Neural progenitor cell (in vitro differentiated cells): ENCODE measurements at regions not wholly inside any gene's neighbourhood (a gene's known extent, or its start where the extent isn't known, plus 50 kb on each side); places are given as distances from the start of the nearest gene placed in this dataset.

ENCODE experiments used
- DNase-seq: peaks from one replicate; pipeline ENCODE4 v3.0.0-alpha.2; 2016; ENCODE audit warnings: low spot score
- H2AFZ ChIP-seq: fragments of 200-600 bp; sonication (generic); replicated peaks from 2 replicates; pipeline ENCODE4 v1.6.1; 2016; ENCODE audit warnings: antibody characterized with exemption
- H3F3A ChIP-seq: fragments of 200-600 bp; sonication (generic); 2 replicates; pipeline ENCODE4 v1.6.1; 2016; ENCODE audit warnings: antibody characterized with exemption, low read depth
- H3K27ac ChIP-seq: fragments of 200-600 bp; sonication (generic); 2 replicates; pipeline ENCODE4 v1.5.1; 2016; ENCODE audit warnings: mild to moderate bottlenecking
- H3K27me3 ChIP-seq: fragments of 200-600 bp; sonication (generic); 2 replicates; pipeline ENCODE4 v1.6.1; 2016; ENCODE audit warnings: mild to moderate bottlenecking, moderate library complexity
- H3K36me3 ChIP-seq: fragments of 200-600 bp; sonication (generic); 2 replicates; pipeline ENCODE4 v1.5.1; 2016
- H3K4me1 ChIP-seq: fragments of 200-600 bp; sonication (generic); 2 replicates; pipeline ENCODE4 v1.6.1; 2016; ENCODE audit warnings: mixed run types
- H3K4me2 ChIP-seq: fragments of 200-600 bp; sonication (generic); 2 replicates; pipeline ENCODE4 v1.6.1; 2016
- H3K4me3 ChIP-seq: fragments of 200-600 bp; sonication (generic); 2 replicates; pipeline ENCODE4 v1.5.1; 2016
- H3K79me2 ChIP-seq: fragments of 200-600 bp; sonication (generic); 2 replicates; pipeline ENCODE4 v1.6.1; 2016; ENCODE audit warnings: low read depth
- H3K9ac ChIP-seq: fragments of 200-600 bp; sonication (generic); 2 replicates; pipeline ENCODE4 v1.6.1; 2016
- H3K9me3 ChIP-seq: fragments of 200-600 bp; sonication (generic); 2 replicates; pipeline ENCODE4 v1.5.1; 2016; ENCODE audit warnings: low read depth
- H4K20me1 ChIP-seq: fragments of 200-600 bp; sonication (generic); 2 replicates; pipeline ENCODE4 v1.6.1; 2016; ENCODE audit warnings: low read depth
- H3K27ac Mint-ChIP-seq: 3 replicates; pipeline ENCODE4 v1.8.0; 2021; ENCODE audit warnings: mixed read lengths
- H3K27me3 Mint-ChIP-seq: 2 replicates; pipeline ENCODE4 v1.8.0; 2022; ENCODE audit warnings: low read depth, mild to moderate bottlenecking, inconsistent platforms, moderate library complexity, mixed read lengths; ENCODE audit not compliant: insufficient read depth
- H3K36me3 Mint-ChIP-seq: 3 replicates; pipeline ENCODE4 v1.8.0; 2021; ENCODE audit warnings: mixed read lengths
- H3K4me1 Mint-ChIP-seq: 3 replicates; pipeline ENCODE4 v1.8.0; 2021; ENCODE audit warnings: mixed read lengths
- H3K4me3 Mint-ChIP-seq: 3 replicates; pipeline ENCODE4 v1.8.0; 2021; ENCODE audit warnings: mild to moderate bottlenecking, moderate library complexity, mixed read lengths
- H3K9me3 Mint-ChIP-seq: 3 replicates; pipeline ENCODE4 v1.8.0; 2020; ENCODE audit warnings: mixed read lengths
- EZH2 ChIP-seq: fragments of 200-600 bp; sonication (generic); IDR thresholded peaks from 2 replicates; pipeline ENCODE4 v1.6.1; 2017; ENCODE audit warnings: antibody characterized with exemption, mild to moderate bottlenecking, moderate library complexity
- EZH2phosphoT487 ChIP-seq: fragments of 200-600 bp; sonication (generic); IDR thresholded peaks from 2 replicates; pipeline ENCODE4 v1.6.1; 2017; ENCODE audit warnings: antibody characterized with exemption
- TF ChIP-seq, protein P1 (sequence below): fragments of 200-600 bp; sonication (generic); IDR thresholded peaks from 2 replicates; pipeline ENCODE4 v1.5.1; 2017; ENCODE audit warnings: antibody characterized with exemption, mild to moderate bottlenecking

DNA sequence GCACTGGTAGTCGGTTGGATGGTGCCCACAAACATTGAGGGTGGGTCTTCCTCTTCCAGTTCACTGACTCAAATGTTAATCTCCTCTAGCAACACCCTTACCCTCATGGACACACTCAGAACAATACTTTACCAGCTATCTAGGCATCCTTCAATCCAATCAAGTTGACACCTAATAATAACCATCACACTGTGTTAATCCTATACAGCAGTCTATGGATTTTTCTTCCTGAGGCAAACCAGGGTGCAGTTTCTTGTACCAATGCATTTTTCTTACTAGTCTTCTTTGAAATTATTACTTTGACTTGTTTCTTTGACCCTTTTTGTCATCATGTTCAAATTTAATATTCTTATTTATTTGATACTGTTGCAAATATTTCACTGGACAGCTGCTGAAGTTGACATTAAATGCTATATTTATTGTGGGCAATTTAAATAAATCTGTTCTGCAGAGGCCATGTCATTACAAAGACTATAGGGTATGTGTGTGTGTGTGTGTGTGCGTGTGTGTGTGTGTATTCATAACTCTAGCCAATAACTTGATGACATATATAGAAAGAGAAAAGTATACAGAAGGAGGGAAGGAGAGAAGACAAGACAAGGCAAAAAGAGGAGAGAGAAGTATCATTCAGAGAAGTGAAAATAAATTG lies 884.8 kb upstream of the NEGR1 start:
- peaks cover 2% of the 10 kb centered on the region for H3K4me1 Mint-ChIP-seq
- H3K36me3 Mint-ChIP-seq = no peaks in the 10 kb centered on the region
- H3K36me3 ChIP-seq = no peaks in the 10 kb centered on the region
- no peak overlapping the region for H2AFZ ChIP-seq
- no peaks in the 10 kb centered on the region for H3K9me3 Mint-ChIP-seq
- no peaks in the 10 kb centered on the region for H3K79me2 ChIP-seq
- H4K20me1 ChIP-seq = no peaks in the 10 kb centered on the region
- no peak overlapping the region for H3K27ac Mint-ChIP-seq
- no peaks in the 10 kb centered on the region for H3K27me3 Mint-ChIP-seq
- H3K9me3 ChIP-seq = no peaks in the 10 kb centered on the region
- no peak overlapping the region for H3K4me3 Mint-ChIP-seq
- no peak overlapping the region for H3K4me3 ChIP-seq
- DNase-seq = no peak
- no peak overlapping the region for H3K4me2 ChIP-seq
- TF ChIP-seq EZH2phosphoT487 = no peak
- TF ChIP-seq, protein P1, sequence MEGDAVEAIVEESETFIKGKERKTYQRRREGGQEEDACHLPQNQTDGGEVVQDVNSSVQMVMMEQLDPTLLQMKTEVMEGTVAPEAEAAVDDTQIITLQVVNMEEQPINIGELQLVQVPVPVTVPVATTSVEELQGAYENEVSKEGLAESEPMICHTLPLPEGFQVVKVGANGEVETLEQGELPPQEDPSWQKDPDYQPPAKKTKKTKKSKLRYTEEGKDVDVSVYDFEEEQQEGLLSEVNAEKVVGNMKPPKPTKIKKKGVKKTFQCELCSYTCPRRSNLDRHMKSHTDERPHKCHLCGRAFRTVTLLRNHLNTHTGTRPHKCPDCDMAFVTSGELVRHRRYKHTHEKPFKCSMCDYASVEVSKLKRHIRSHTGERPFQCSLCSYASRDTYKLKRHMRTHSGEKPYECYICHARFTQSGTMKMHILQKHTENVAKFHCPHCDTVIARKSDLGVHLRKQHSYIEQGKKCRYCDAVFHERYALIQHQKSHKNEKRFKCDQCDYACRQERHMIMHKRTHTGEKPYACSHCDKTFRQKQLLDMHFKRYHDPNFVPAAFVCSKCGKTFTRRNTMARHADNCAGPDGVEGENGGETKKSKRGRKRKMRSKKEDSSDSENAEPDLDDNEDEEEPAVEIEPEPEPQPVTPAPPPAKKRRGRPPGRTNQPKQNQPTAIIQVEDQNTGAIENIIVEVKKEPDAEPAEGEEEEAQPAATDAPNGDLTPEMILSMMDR = no peak
- no peak for TF ChIP-seq EZH2
- H3K27me3 ChIP-seq = no peaks in the 10 kb centered on the region
- no peak overlapping the region for H3K27ac ChIP-seq
- H3K9ac ChIP-seq = no peak overlapping the region
- no peaks in the 10 kb centered on the region for H3K4me1 ChIP-seq
- no peaks in the 10 kb centered on the region for H3F3A ChIP-seq

DNA sequence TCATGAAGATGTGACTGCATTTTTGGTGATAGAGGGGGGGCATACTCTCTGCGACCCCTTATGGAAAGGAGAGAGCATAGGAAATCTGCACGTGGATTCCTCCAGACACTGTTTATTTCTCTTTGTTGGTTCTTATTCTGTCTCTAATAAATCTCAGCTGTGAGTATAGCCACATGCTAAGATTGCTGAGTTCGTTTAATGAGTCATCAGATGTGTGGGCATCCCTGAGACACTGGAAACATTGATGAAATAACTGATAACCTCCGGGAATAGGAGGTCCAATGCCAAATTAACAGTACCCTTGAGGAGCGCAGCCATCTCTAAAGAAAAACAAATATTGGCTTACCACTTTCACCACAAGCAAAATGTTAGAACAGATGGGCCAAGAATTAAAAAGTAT lies 880.2 kb upstream of the NEGR1 start:
- DNase-seq = no peak
- H3K27me3 ChIP-seq = no peaks in the 10 kb centered on the region
- Mint-ChIP-seq H3K27me3 (no peaks in the 10 kb centered on the region), H3K36me3 (no peaks in the 10 kb centered on the region), H3K4me3 (no peak overlapping the region), H3K9me3 (no peaks in the 10 kb centered on the region), H3K4me1 (peaks cover 12% of the 10 kb centered on the region), H3K27ac (no peak overlapping the region)
- H3K4me1 ChIP-seq = no peaks in the 10 kb centered on the region
- H2AFZ ChIP-seq = no peak overlapping the region
- H3K4me2 ChIP-seq = no peak overlapping the region
- H3K4me3 ChIP-seq = no peak overlapping the region
- no peaks in the 10 kb centered on the region for H3K9me3 ChIP-seq
- no peaks in the 10 kb centered on the region for H4K20me1 ChIP-seq
- H3F3A ChIP-seq = no peaks in the 10 kb centered on the region
- no peaks in the 10 kb centered on the region for H3K79me2 ChIP-seq
- no peak overlapping the region for H3K27ac ChIP-seq
- H3K9ac ChIP-seq = no peak overlapping the region
- no peaks in the 10 kb centered on the region for H3K36me3 ChIP-seq
- TF ChIP-seq EZH2 (no peak), EZH2phosphoT487 (no peak)
- TF ChIP-seq, protein P1 = no peak

DNA sequence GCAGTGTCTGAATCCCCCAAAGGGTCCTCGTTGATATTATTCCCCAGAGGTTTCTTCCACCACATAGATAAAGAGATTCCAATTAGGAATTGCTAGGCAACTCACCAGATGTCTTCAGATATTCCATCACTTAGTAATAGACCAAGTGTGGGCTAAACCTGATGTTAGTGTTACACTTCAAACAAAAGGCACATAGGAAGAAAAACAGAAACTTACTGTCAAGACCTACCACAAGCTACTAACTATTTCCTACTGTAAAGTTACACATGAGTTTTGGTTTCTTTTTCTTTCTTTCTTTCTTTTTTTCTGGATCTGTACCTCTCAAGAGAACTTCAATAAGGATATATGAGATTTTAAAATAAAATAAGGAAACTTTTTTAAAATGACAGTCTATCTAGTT lies 879.1 kb upstream of the NEGR1 start:
- Mint-ChIP-seq H3K9me3 (no peaks in the 10 kb centered on the region), H3K36me3 (no peaks in the 10 kb centered on the region), H3K27me3 (no peaks in the 10 kb centered on the region), H3K4me3 (no peak overlapping the region), H3K27ac (peak overlapping the region; percentile 10), H3K4me1 (peaks cover 10% of the 10 kb centered on the region)
- no peaks in the 10 kb centered on the region for H3F3A ChIP-seq
- no peaks in the 10 kb centered on the region for H4K20me1 ChIP-seq
- no peaks in the 10 kb centered on the region for H3K27me3 ChIP-seq
- no peaks in the 10 kb centered on the region for H3K79me2 ChIP-seq
- H2AFZ ChIP-seq = no peak overlapping the region
- H3K4me2 ChIP-seq = no peak overlapping the region
- no peaks in the 10 kb centered on the region for H3K36me3 ChIP-seq
- no peak overlapping the region for H3K9ac ChIP-seq
- H3K27ac ChIP-seq = no peak overlapping the region
- H3K9me3 ChIP-seq = no peaks in the 10 kb centered on the region
- no peak for DNase-seq
- no peaks in the 10 kb centered on the region for H3K4me1 ChIP-seq
- H3K4me3 ChIP-seq = no peak overlapping the region
- TF ChIP-seq EZH2 (no peak), EZH2phosphoT487 (no peak)
- TF ChIP-seq, protein P1 = no peak
